T-helper 2 cell (primary cell): ENCODE measurements at regions not wholly inside any gene's neighbourhood (a gene's known extent, or its start where the extent isn't known, plus 50 kb on each side); places are given as distances from the start of the nearest gene placed in this dataset.

Source experiments
- DNase-seq, 5 experiments: peaks; one replicate each; pipeline versions ENCODE4 v3.0.0 to v3.0.0-alpha.2; 2012 to 2022

- DNase-seq: no peak
Measured at GRCh38 chr3:158974904-158975303, 173.1 kb downstream of the MFSD1 start.

- DNase-seq: no peak
Measured at GRCh38 chr3:158976966-158977365, 175.1 kb downstream of the MFSD1 start.

DNA sequence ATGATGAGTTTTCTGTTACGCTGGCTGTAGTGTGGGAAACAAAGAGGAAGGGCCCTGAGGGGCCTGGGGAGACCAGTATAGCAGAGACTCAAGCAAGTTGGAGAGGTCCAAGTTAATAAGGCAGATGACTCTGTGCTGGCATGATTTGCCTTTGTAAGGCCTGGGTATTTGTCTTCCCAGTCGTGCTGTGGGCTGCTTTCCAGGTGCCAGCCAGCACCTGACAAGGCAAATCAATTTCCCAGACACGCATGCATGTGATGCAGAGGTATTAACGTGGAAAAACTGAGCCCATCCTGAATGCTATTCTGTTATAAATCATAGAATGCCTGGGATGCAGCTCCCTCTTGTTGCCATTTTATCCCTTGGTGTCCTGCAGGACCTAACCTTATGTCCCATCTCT, 175.6 kb downstream of the MFSD1 start:
- no peak for DNase-seq

- no peak for DNase-seq
Measured at GRCh38 chr3:158983216-158984099, 181.6 kb downstream of the MFSD1 start.

GRCh38 chr3:158991146-158991705, 189.4 kb downstream of the MFSD1 start:
- no peak for DNase-seq

DNA sequence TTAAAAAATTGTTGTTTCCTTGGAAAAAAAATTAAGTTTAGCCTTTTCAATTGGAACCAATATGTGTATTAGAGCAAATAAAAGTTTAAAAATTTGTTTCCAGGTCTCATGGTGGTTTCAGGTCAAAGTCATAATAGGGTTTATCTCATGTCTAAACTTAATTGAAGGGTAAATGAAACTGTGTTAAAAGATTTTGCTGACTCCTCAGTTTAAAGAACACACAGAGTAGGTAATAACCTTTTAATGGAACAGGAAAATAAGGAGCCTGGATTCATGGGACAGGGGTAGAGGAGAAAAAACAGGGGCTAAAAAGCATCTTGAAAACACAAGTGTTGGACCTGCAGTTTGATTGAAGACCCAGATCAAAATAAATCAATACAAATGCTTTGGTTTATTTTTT, 190.6 kb downstream of the MFSD1 start:
- no peak for DNase-seq

DNA sequence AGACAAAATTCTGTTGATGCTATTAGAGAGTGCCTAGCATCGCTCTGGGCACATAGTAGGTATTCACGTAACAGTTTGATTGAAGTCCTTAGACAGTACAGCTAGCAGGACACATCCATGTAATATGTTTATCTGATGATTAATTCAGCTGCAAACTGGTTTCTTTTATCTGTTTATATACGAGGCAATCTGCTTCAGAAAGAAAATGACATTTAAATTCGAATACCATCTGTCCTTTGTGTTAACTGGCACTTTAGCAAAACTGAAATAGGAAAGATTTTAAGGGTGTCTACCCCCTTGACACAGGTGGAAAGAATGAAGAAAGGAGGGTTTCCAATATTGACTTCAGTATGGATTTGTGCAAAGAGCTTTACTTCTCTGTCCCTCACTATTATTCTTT, 192.5 kb downstream of the MFSD1 start:
- DNase-seq: no peak

- DNase-seq: no peak
Measured at GRCh38 chr3:159001711-159002110, 199.9 kb downstream of the MFSD1 start.

GRCh38 chr3:159005137-159005536, 203.3 kb downstream of the MFSD1 start:
- DNase-seq: no peak

DNA sequence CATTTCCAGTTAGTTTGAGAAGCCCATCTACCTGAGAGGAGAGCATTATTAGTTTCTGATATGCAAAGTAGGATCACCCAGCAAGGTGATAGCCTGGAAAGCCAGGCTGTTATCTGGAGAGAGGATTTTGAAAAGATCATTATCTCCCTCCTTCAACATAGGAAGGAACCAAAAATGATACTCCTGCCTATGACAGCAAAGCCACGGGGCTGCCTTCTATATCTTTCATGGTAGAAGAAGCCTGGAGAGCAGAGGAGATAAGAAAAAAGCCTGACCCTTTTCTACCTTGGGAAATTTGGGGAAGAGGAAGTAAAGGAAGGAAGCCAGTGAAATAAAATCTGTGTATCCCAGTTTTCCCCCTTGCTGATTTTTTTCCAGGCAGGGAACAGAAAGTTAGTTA, 205.5 kb downstream of the MFSD1 start:
- no peak for DNase-seq

GRCh38 chr3:159008401-159008800, 206.5 kb downstream of the MFSD1 start:
- no peak for DNase-seq

- no peak for DNase-seq
Measured at GRCh38 chr3:159018341-159018740, 216.5 kb downstream of the MFSD1 start.

DNA sequence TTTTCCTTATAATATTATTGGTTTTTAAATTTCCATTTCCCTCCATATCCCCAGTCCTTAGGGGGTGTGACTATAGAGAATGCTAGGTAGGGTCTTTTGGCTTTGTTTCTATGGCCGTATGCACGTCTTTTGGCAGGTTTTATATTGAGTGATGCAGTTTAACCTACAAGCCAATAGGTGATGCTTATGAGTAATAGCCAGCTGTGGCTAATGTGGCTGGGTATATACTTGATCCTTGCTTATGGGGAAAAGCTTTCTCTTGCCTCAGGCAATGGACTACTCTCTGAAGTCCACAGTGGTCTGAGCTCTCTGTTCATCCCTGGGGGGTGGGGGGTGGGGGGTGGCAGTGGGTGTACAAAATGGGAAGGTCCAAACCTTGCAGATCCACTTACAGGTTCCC, 223.9 kb downstream of the MFSD1 start:
- no peak for DNase-seq

GRCh38 chr3:159026510-159026909, 224.7 kb downstream of the MFSD1 start:
- DNase-seq: no peak

- no peak for DNase-seq
Measured at GRCh38 chr3:159028706-159029105, 226.9 kb downstream of the MFSD1 start.

GRCh38 chr3:159029306-159030026, 227.6 kb downstream of the MFSD1 start:
- no peak for DNase-seq

DNA sequence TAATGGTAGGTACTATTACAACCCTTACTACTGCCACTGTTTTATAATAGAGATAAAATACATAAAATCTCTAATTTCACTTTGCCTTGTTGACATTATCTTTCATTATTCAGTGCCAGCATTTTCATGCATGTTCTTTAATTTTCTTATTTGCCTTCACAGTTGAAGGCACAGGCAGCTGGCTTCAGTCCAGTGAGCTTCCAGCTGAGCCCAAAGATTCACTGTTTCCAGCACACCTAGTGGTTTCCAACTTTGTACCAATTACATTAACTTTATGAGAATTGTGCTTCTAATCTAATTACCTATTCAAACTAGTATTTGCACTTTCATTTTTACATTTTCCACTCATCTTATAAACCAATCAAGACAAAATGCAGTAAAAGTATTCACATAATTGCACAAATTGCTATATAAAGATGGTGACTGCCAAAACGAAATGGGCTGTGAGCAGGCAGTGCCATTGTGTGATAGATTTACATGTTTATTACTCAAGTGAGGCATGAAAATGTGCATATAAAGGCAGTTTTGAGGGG, 228.3 kb downstream of the MFSD1 start:
- no peak for DNase-seq

DNA sequence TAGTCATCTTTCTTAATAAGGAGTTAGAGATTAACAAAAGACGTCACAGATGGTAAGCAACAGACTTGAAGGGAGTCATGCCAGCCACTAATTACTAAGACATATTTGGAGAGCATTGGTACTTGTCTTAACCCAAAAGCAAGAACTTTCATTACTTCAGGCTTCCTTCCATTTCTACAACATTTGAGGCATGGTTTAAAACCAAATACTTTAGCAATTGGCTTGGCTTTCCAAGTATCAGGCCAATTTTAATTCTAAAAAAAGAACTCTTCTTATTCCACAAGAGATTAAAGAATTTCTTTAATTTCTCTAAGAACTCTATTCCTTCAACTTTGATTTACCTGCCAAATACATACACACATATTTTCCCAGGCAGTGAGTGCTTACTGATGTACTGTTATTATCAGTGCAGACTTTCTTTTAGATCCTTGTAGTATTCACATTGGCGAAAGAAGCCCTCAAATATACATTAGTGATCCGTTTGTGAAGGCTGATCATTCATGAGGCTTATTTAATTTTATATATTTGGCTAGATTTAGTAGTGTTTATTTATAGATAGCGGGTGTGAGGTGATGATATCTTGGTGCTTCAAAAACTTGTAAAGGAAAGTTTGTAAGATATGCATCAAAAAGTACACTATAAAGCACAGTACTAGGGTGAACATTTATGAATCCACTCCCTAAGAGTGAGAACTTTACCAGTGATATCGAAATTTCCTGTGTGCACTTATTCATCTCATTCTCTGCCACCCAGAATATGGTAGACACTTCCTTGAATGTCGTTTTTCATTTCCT, 229.2 kb downstream of the MFSD1 start:
- DNase-seq: no peak

DNA sequence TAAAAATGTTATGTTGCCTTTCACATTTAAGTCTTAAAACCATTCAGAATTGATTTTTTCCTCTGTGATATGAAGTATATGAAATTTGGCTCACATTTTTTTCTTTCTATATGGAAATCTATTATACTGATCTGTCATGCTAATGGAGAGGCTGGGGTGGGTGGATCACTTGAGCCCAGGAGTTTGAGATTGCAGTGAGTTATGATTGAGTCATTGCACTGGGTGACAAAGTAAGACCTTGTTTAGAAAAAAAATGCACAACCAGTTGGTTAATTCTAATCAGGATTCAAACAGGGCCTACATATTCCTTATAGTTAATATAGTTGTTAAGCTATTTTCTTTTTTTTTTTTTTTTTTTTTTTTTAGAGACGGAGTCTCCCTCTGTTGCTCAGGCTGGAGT, 230.5 kb downstream of the MFSD1 start:
- DNase-seq: no peak

DNA sequence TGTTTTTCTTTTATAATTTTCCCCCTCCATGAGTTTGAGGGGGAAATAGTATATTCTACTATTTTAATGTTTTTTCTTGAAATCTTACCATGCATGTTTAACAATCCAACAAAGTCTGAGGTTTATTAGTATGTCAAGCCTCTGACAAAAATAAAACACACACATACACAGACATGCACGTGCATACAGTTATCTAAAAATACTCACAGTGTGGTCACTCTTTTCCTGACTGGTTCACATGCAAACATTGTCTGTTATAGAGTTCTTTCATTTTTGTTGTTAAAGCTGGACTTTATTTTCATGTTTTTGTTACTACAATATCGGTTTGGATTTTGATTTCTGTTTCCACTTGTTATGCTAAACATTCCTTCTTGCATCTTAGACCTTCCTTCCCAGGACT, 236.6 kb downstream of the MFSD1 start:
- DNase-seq: no peak

- no peak for DNase-seq
Measured at GRCh38 chr3:159039286-159039685, 237.4 kb downstream of the MFSD1 start.

DNA sequence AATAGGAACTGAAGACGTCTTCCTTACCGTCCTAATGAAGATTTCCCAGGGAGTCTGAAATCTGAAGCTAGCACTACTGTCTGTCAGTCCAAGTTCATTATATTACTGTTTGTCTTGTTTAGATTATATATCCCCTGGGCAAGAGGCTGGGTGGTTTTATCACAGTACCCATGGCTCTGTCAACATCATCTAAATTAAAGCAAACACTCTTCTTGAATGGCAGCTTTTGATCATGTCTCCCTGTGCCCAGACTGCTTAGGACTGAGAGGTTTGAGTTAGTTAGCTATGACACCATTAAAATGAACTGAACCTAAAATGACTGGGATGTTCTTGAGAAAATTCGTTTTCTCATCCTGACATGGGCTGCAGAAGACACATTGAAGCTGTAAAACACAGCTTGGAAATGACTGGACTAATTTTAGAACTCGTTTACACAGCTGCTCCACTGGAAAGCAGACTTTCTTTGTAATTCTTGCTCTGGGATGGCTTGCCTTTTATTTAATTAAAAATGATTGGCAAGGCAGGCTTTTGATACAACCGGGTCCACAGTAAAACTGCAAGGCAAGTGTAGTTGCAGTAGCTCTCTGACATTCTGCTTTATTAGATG, 243.5 kb downstream of the MFSD1 start:
- no peak for DNase-seq
